OCI-LY7 (cell line): ENCODE measurements at regions not wholly inside any gene's neighbourhood (a gene's known extent, or its start where the extent isn't known, plus 50 kb on each side); places are given as distances from the start of the nearest gene placed in this dataset.

ENCODE experiments used
- BruUV-seq: library from RNA; stranded (reverse); fragments of 400-500 nt; replicated peaks from 2 replicates; lab custom pipeline; 2021; lab: Mats Ljungman, UMichigan
- CTCF ChIA-PET: fragments of 300-600 bp; sonication (Branson Sonifier 250); formaldehyde crosslinking; loops from one replicate; lab custom pipeline; 2022; ENCODE audit warnings: antibody characterized with exemption; ENCODE audit not compliant: unreplicated experiment; lab: Charles Lee
- POLR2A ChIA-PET: fragments of 300-600 bp; sonication (Branson Sonifier 250); formaldehyde crosslinking; loops from one replicate; lab custom pipeline; 2022; ENCODE audit warnings: antibody characterized with exemption; lab: Charles Lee
- DNase-seq: peaks from one replicate; pipeline ENCODE4 v3.0.0-alpha.2; 2015; ENCODE audit warnings: low spot score
- H2AFZ ChIP-seq: fragments of 200-600 bp; sonication (generic), shearing (Covaris generic); 2 replicates; pipeline ENCODE4 v1.6.1; 2014; ENCODE audit warnings: mild to moderate bottlenecking, antibody characterized with exemption, low read length, moderate library complexity
- H3K27ac ChIP-seq: fragments of 200-600 bp; sonication (generic); 2 replicates; pipeline ENCODE4 v1.5.1; 2014; ENCODE audit warnings: mixed run types, low read depth, mild to moderate bottlenecking, moderate library complexity, low read length, inconsistent platforms; ENCODE audit not compliant: poor library complexity, severe bottlenecking
- H3K36me3 ChIP-seq: fragments of 200-600 bp; sonication (generic); 2 replicates; pipeline ENCODE4 v1.6.1; 2014; ENCODE audit warnings: mild to moderate bottlenecking, antibody characterized with exemption, low read length, moderate library complexity, mixed read lengths; ENCODE audit not compliant: insufficient read depth
- H3K4me1 ChIP-seq: fragments of 200-600 bp; sonication (generic); 2 replicates; pipeline ENCODE4 v1.5.1; 2014; ENCODE audit warnings: mild to moderate bottlenecking, low read length; ENCODE audit not compliant: insufficient read depth, poor library complexity, severe bottlenecking
- H3K4me2 ChIP-seq: fragments of 200-600 bp; sonication (generic); 2 replicates; pipeline ENCODE4 v1.6.1; 2014; ENCODE audit warnings: mild to moderate bottlenecking, low read length
- H3K4me3 ChIP-seq: fragments of 200-600 bp; sonication (generic); 2 replicates; pipeline ENCODE4 v1.5.1; 2014; ENCODE audit warnings: mild to moderate bottlenecking, low read depth, low read length; ENCODE audit not compliant: poor library complexity, severe bottlenecking
- H3K79me2 ChIP-seq: fragments of 200-600 bp; sonication (generic); 2 replicates; pipeline ENCODE4 v1.6.1; 2016; ENCODE audit warnings: low read depth, mild to moderate bottlenecking, low read length, moderate library complexity, mixed read lengths; ENCODE audit not compliant: insufficient read depth
- H3K9me2 ChIP-seq: fragments of 200-600 bp; sonication (generic); 2 replicates; pipeline ENCODE4 v1.6.1; 2016; ENCODE audit warnings: mild to moderate bottlenecking, low read length, mixed read lengths; ENCODE audit not compliant: insufficient read depth
- H3K9me3 ChIP-seq: fragments of 200-600 bp; sonication (generic); 2 replicates; pipeline ENCODE4 v1.6.1; 2014; ENCODE audit warnings: mild to moderate bottlenecking, mixed run types, low read length, mixed read lengths
- H4K20me1 ChIP-seq: fragments of 200-600 bp; sonication (generic); 2 replicates; pipeline ENCODE4 v1.6.1; 2014; ENCODE audit warnings: mild to moderate bottlenecking, antibody characterized with exemption, low read length, moderate library complexity, mixed read lengths; ENCODE audit not compliant: insufficient read depth
- EZH2phosphoT487 ChIP-seq: fragments of 200-600 bp; sonication (generic); IDR thresholded peaks from 2 replicates; pipeline ENCODE4 v1.6.1; 2018; ENCODE audit warnings: low read depth, borderline replicate concordance, mild to moderate bottlenecking, mixed run types, antibody characterized with exemption, low read length, moderate library complexity, mixed read lengths
- intact Hi-C: fragments of 100-400 bp; cut with micrococcal nuclease; formaldehyde crosslinking; loops from one replicate; pipeline ENCODE4 v1.10.0; 2022; ENCODE audit not compliant: unreplicated experiment
- TF ChIP-seq, protein P1 (sequence below): fragments of 200-600 bp; sonication (generic); conservative IDR thresholded peaks from 2 replicates; pipeline ENCODE4 v1.5.1; 2014; ENCODE audit warnings: mild to moderate bottlenecking, antibody characterized with exemption, low read length, moderate library complexity, mixed read lengths

DNA sequence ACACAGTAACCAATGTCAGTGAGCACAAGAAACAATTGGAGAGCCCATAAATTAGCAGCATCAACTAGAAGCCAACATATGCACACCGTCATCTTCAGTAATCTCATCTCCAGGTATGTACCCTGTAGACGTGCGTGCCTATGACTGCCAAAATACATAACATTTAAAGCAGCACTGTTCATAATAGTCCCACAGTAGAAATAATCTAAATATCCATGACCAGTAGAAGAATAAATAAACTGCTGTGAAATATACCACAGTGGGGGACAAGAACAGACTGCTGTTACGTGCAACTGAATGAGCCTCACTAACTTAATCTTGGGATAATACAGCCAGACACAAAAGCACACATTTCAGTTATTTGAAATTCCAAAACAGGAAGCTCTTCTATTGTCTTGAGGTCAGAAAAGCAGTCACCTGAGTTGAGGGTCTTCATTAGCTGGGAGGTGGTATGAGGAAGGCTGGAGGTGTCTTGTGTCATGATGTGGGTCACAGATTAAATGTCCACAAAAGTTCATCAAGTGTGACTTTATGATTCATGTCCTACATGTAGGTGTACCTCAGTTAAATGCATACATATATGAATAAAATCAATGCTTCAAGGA is 454.2 kb upstream of the AKR1E2 start:
- no peaks in the 10 kb centered on the region for H3K9me2 ChIP-seq
- no peak overlapping the region for H3K27ac ChIP-seq
- no peaks in the 10 kb centered on the region for H3K36me3 ChIP-seq
- no peaks in the 10 kb centered on the region for H4K20me1 ChIP-seq
- H3K9me3 ChIP-seq: no peaks in the 10 kb centered on the region
- CTCF ChIA-PET: no interaction called here
- no peaks in the 10 kb centered on the region for H3K79me2 ChIP-seq
- intact Hi-C loops: no loop called here
- no TSS peak for BruUV-seq
- no peak overlapping the region for H3K4me3 ChIP-seq
- H3K4me1 ChIP-seq: no peaks in the 10 kb centered on the region
- no peak overlapping the region for H3K4me2 ChIP-seq
- TF ChIP-seq, protein P1, sequence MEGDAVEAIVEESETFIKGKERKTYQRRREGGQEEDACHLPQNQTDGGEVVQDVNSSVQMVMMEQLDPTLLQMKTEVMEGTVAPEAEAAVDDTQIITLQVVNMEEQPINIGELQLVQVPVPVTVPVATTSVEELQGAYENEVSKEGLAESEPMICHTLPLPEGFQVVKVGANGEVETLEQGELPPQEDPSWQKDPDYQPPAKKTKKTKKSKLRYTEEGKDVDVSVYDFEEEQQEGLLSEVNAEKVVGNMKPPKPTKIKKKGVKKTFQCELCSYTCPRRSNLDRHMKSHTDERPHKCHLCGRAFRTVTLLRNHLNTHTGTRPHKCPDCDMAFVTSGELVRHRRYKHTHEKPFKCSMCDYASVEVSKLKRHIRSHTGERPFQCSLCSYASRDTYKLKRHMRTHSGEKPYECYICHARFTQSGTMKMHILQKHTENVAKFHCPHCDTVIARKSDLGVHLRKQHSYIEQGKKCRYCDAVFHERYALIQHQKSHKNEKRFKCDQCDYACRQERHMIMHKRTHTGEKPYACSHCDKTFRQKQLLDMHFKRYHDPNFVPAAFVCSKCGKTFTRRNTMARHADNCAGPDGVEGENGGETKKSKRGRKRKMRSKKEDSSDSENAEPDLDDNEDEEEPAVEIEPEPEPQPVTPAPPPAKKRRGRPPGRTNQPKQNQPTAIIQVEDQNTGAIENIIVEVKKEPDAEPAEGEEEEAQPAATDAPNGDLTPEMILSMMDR: no peak
- no peak for TF ChIP-seq EZH2phosphoT487
- no peak for DNase-seq
- H2AFZ ChIP-seq: no peak overlapping the region
- POLR2A ChIA-PET: no interaction called here

DNA sequence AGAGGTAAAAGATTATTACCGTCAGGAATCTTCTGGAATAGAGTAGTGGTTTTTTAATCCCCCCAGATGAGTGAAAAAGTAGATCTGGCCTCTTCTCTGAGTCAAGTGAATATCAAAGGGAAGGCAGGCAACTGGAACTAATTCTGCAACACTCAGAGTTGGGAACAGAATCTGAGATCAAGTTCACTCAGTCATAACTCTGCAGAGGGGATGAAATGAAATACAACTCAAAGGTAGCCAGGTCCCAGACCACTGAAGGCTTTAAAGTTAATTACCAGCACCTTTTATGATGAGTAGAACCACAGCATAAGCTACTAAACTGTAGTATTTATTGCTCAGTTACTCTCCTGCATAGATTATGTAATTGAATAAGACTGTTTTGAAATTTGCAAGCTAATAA is 455.6 kb upstream of the AKR1E2 start:
- Histone ChIP-seq H3K9me3 (no peaks in the 10 kb centered on the region), H3K36me3 (no peaks in the 10 kb centered on the region), H3K9me2 (no peaks in the 10 kb centered on the region), H3K4me3 (no peak overlapping the region), H3K4me2 (no peak overlapping the region), H3K4me1 (no peaks in the 10 kb centered on the region), H3K27ac (no peak overlapping the region), H3K79me2 (no peaks in the 10 kb centered on the region), H2AFZ (no peak overlapping the region), H4K20me1 (no peaks in the 10 kb centered on the region)
- ChIA-PET POLR2A (interaction anchor here (0.7 to 1.0 kb wide), 2 partner anchors 39 to 245 kb away, joined by 3 read pairs; no protein-coding TSS in a partner anchor), CTCF (no interaction called here)
- intact Hi-C loops: no loop called here
- DNase-seq: no peak
- TF ChIP-seq EZH2phosphoT487: no peak
- TF ChIP-seq, protein P1: no peak
- no TSS peak for BruUV-seq

DNA sequence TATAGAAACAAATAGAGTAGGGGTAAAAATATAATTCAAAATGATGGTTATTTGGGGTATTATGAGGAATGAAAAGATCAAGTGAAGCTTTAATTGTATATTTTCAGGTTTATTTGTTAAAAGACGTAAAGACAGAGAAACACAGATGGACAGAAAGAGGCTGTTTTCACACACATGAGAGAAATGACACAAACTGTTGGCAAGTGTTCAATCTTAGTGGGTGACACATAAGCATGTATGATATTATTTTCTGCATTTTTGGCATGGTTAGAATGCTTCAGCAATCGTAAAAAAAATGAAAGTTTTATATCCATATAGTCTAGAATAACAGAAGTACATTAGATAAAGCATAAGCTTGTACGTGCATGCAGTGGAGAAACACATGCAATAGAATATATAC is 464.4 kb upstream of the AKR1E2 start:
- TF ChIP-seq EZH2phosphoT487: no peak
- TF ChIP-seq, protein P1: no peak
- CTCF ChIA-PET: no interaction called here
- no TSS peak for BruUV-seq

More for the DNA sequence above, 464.4 kb upstream of the AKR1E2 start:
- no peak for DNase-seq
- intact Hi-C loops: no loop called here
- Histone ChIP-seq H3K36me3 (no peaks in the 10 kb centered on the region), H3K9me3 (no peaks in the 10 kb centered on the region), H3K4me3 (no peak overlapping the region), H3K79me2 (no peaks in the 10 kb centered on the region), H2AFZ (no peak overlapping the region), H3K4me1 (no peaks in the 10 kb centered on the region), H4K20me1 (no peaks in the 10 kb centered on the region), H3K27ac (no peak overlapping the region), H3K9me2 (no peaks in the 10 kb centered on the region), H3K4me2 (no peak overlapping the region)
- POLR2A ChIA-PET: no interaction called here
